Renal cortex interstitium (tissue), 11 donors: ENCODE measurements at regions not wholly inside any gene's neighbourhood (a gene's known extent, or its start where the extent isn't known, plus 50 kb on each side); places are given as distances from the start of the nearest gene placed in this dataset.
"Not testable (repeated sequence)": the region's sequence is repeated elsewhere in the genome, so short reads cannot be mapped to it uniquely, and the experiment has no call there.

Experiments
- DNase-seq, 11 donors: peaks; one replicate each; pipeline ENCODE4 v3.0.0-alpha.2; 2013; ENCODE audit warnings: low read depth in 9 of 11, low spot score in 4 of 11; ENCODE audit errors: extremely low read depth in 1 of 11

DNA sequence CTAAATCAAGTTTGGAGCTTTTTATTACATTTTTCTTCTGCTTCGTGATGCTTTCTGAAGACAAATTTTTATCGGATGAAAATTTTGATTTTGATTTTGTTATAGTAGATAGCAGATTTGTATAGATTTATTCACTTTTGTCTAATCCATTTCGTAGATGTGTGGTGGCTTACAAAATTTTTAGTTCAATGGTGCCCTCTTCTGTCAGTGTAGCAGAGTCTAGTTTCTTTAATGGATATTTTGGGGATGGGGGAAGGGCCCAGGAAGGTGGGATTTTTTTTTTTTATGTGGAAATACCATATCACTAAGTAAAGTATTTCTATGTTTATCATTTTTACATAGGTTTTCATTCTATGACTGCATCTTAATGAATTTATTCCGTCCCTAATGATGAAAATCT lies 259.9 kb upstream of the TARS1 start:
- no peak for DNase-seq

DNA sequence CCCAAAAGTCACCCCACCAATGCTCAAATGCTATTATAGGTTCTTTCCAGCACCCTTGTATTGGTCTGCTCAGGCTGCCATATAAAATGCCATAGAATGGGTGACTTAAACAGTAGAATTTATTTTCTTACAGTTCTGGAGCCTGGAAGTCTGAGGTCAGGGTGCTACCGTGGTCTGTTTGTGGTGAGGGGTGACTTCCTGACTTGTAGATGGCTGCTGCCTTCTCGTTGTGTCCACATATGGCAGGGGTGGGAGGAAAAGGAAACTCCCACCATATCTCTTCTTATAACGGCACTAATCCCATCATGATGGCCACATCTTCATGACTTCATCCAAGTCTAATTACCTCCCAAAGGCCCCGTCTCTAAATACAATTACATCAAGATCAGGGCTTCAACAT lies 257.8 kb upstream of the TARS1 start:
- no peak for DNase-seq

DNA sequence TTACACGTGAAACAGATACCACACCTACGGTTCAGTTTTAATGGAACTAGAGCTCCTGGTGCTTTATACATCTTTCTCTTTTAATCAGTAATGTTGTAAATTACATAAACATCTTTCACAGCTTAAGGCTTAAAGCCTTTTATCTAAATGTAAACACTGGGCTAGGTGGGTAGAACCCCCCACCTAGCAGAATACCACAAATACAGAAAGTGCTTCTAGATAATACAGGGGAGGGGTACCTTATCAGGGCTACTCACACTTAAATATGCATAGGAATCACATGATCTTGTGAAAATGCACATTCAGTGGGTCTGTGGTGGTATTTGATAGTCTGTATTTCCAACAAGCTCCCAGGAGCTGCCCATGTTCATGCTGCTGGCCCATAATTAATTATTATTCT lies 256.4 kb upstream of the TARS1 start:
- DNase-seq: no peak

GRCh38 chr5:33188089-33188488 lies 252.7 kb upstream of the TARS1 start:
- DNase-seq: no peak

GRCh38 chr5:33194914-33195313 lies 245.9 kb upstream of the TARS1 start:
- DNase-seq: no peak

GRCh38 chr5:33195431-33196165 lies 245.2 kb upstream of the TARS1 start:
- no peak for DNase-seq

- no peak for DNase-seq
Measured at GRCh38 chr5:33198836-33199235, 241.9 kb upstream of the TARS1 start.

GRCh38 chr5:33203931-33204330 lies 236.8 kb upstream of the TARS1 start:
- DNase-seq: no peak

GRCh38 chr5:33205079-33205478 lies 235.7 kb upstream of the TARS1 start:
- DNase-seq: no peak

GRCh38 chr5:33205727-33206410 lies 234.9 kb upstream of the TARS1 start:
- no peak for DNase-seq

DNA sequence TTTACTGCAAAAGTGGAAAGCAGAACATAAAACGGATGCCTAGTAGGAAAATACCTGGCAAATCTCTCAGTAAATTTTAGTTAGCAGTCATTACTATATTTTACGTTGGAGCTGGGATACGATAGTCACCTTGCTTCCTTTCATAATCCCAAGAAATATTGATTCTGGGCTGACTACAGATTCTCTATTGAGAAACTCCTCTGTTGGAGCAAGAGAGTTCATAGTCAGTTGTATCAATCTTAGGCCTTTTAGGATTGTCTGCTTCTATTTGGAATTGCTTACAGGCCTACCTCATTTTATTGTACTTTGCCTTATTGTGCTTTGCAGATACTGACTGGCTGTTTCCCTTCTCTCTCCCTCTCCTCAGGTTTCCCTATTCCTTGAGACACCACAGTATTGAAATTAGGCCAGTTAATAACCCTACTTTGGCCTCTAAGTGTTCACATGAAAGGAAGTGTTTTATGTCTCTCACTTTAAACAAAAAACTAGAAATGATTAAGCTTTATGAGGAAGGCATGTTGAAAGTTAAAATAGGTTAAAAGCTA lies 233.7 kb upstream of the TARS1 start:
- DNase-seq: no peak

- DNase-seq: no peak
Measured at GRCh38 chr5:33209252-33209651, 231.5 kb upstream of the TARS1 start.

DNA sequence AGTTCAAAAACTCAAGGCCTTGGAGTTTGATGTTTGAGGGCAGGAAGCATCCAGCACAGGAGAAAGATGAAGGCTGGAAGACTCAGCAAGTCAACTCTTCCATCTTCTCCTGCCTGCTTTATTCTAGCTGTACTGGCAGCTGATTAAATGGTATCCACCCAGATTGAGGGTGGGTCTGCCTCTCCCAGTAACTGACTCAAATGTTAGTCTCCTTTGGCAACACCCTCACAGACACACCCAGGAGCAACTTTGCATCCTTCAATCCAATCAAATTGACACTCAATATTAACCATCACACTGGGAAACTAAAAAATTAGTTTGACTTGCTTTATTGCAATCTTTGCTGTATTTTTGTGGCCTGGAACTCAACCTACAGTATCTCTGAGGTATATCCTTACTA lies 230.5 kb upstream of the TARS1 start:
- DNase-seq: not testable (repeated sequence)

DNA sequence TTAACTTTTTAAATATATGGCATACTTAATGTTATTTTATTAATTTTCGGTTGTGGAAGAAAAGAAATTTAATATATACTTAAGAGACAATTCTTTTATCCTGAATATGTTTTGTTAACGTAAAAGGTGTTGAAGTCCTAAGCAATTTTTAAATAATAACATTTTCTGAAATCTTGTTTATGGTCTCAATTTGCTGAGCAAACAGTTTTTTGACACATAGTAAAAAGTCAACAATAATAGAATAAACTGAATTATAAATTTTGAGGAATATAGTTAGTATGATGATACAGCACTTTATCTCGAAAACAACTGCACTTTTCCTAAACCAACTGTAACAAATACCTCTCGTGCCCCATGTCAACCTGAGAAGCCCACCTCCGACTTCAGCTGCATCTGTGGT lies 229.8 kb upstream of the TARS1 start:
- DNase-seq: no peak

DNA sequence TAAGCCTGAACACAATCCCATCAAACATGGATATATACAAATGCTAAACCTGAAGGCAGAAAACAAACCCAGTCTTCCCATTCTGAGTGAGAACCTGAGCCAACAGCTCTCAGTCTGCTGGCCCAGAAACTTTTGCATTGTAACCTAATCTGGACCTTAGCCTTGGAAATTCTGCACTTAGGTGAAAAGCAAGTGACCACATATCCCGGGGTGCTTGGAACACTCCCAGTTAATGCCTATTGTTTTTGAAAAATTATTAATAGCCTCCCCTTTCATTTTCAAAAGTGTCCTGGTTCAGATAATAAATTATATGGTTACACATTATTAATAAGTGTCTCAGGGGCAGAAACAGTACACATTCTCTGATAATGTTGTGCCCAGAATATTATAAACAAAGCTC lies 228.3 kb upstream of the TARS1 start:
- no peak for DNase-seq

DNA sequence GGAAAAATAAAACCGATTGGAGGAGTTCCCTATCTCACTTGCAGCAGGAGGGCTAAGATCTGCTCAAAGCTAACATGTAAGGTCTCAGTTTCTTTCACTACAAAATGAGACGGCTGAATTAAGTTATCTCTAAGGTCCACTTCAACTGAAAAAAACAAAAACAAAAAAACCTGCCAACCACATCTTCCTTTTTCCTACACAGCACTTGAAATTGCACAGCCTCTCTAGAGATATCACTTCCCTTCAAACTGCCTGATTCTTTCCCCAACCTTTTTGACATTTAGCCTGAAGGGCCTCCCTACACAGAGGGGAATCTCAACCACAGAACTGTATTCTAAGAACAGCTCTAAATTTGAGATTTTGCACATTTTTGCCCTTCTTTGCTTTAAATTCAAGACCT lies 227.9 kb upstream of the TARS1 start:
- no peak for DNase-seq

DNA sequence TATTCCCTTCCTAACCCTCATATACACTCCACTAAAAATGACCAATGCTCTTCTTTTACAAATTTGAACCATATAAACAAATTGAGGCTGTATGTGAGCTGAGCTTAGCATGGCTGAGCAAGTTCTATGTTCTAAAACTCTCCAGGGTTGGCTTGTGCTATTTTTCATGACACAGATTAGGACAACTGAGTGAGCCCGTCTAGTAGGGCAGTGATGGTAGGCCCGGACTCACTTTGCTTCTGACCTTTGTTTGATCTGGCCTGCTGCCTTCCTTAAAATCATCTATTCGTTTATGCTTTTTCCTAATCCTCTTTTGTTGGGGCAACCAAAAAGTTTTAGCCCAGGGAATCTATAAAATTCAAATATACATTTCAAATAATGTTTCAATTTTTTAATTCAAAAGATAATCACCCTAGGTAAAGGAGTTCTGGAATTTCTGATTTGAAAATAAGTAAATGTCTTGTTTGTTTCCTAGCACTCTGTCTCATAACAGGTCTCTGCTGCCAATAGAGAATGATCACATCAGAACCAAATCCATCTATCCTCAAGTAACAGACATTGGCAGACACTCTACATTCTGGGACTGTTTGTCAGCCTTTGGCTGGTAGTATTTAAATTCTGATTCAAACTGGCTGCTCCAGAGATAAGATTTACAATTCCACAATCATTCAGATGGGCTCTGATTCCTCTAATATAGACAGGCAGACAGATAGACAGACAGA lies 217.0 kb upstream of the TARS1 start:
- DNase-seq: no peak

- no peak for DNase-seq
Measured at GRCh38 chr5:33224285-33224961, 216.3 kb upstream of the TARS1 start.

GRCh38 chr5:33227247-33227646 lies 213.5 kb upstream of the TARS1 start:
- DNase-seq: no peak

DNA sequence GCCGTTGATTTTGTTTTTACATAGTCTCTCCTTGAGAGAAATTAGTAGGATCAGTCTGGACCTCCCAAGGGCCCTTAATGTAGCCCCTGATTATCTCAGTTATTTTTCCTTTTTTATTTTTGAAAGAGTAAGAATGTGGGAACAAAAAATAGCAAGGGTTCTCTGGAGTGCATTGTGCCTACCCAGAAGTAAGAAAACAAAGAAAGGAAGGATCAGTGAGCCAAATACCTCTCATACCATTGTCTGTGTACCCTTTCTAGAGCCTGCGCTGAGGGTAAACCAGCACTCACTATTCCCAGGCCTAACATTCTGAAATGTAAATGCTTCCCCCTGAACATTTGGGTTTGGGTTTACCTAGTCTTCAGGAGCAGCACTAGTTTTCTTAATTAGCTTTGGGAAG lies 213.0 kb upstream of the TARS1 start:
- DNase-seq: no peak
